ENCODE measurements at regions not wholly inside any gene's neighbourhood (a gene's known extent, or its start where the extent isn't known, plus 50 kb on each side); places are given as distances from the start of the nearest gene placed in this dataset.
"Not testable (repeated sequence)": the region's sequence is repeated elsewhere in the genome, so short reads cannot be mapped to it uniquely, and the experiment has no call there.

- no peak for DNase-seq
Measured at GRCh38 chr2:121818546-121818945, 63.1 kb downstream of the TSN start.

- DNase-seq, result no peak
Measured at GRCh38 chr2:121819846-121820245, 64.4 kb downstream of the TSN start.

- no peak for DNase-seq
Measured at GRCh38 chr2:121821476-121822158, 66.2 kb downstream of the TSN start.

GRCh38 chr2:121824264-121824663 lies 68.8 kb downstream of the TSN start:
- DNase-seq, result no peak

GRCh38 chr2:121825003-121825950 lies 69.8 kb downstream of the TSN start:
- no peak for DNase-seq

GRCh38 chr2:121826036-121826435 lies 70.6 kb downstream of the TSN start:
- no peak for DNase-seq

GRCh38 chr2:121828281-121828731 lies 72.9 kb downstream of the TSN start:
- DNase-seq, result no peak

- DNase-seq, result no peak
Measured at GRCh38 chr2:121830809-121831208, 75.4 kb downstream of the TSN start.

- DNase-seq, result no peak
Measured at GRCh38 chr2:121831841-121832240, 76.4 kb downstream of the TSN start.

GRCh38 chr2:121832412-121833357 lies 77.2 kb downstream of the TSN start:
- DNase-seq, result no peak

- no peak for DNase-seq
Measured at GRCh38 chr2:121833358-121833723, 77.9 kb downstream of the TSN start.

GRCh38 chr2:121836611-121837010 lies 81.2 kb downstream of the TSN start:
- no peak for DNase-seq

GRCh38 chr2:121837591-121837990 lies 82.1 kb downstream of the TSN start:
- no peak for DNase-seq

- DNase-seq, result no peak
Measured at GRCh38 chr2:121838551-121838950, 83.1 kb downstream of the TSN start.

- DNase-seq, result no peak
Measured at GRCh38 chr2:121839584-121839983, 84.1 kb downstream of the TSN start.

GRCh38 chr2:121849236-121849635 lies 93.8 kb downstream of the TSN start:
- no peak for DNase-seq

- DNase-seq, result not testable (repeated sequence)
Measured at GRCh38 chr2:121853149-121853548, 97.7 kb downstream of the TSN start.

- DNase-seq, result no peak
Measured at GRCh38 chr2:121855510-121855909, 100.1 kb downstream of the TSN start.

- no peak for DNase-seq
Measured at GRCh38 chr2:121856360-121856759, 100.9 kb downstream of the TSN start.

GRCh38 chr2:121858369-121858768 lies 102.9 kb downstream of the TSN start:
- no peak for DNase-seq

GRCh38 chr2:121858847-121859246 lies 103.4 kb downstream of the TSN start:
- no peak for DNase-seq

GRCh38 chr2:121860033-121860757 lies 104.7 kb downstream of the TSN start:
- DNase-seq, result no peak
